NCI-H526 treated with DMSO at 0.1 percent for 48 hours (cell line): ENCODE measurements at regions not wholly inside any gene's neighbourhood (a gene's known extent, or its start where the extent isn't known, plus 50 kb on each side); places are given as distances from the start of the nearest gene placed in this dataset.
"Not testable (repeated sequence)": the region's sequence is repeated elsewhere in the genome, so short reads cannot be mapped to it uniquely, and the experiment has no call there.

Experiments used
- DNase-seq: peaks from one replicate; lab custom pipeline; 2025; lab: John Stamatoyannopoulos, UW

DNA sequence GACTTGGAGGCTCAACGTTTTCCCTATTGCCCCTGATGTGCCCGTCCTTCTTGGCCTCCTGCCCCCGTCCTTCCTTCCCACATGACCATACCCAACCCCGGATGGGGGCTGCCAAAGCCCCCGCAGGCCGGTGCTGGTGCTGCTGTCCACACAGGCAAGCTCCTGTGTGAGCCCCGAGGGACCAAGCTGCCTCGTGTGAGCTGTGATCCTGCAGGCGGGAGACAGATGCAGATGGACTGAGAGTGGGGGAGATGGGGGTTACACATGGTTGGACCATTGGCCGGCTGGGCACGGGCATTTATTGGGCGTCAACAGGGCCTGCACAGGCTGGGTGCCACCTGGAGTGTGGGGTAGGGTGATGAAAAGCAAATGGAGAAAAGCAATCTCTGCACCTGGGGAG lies 313.2 kb upstream of the B3GAT1 start:
- DNase-seq: no peak

DNA sequence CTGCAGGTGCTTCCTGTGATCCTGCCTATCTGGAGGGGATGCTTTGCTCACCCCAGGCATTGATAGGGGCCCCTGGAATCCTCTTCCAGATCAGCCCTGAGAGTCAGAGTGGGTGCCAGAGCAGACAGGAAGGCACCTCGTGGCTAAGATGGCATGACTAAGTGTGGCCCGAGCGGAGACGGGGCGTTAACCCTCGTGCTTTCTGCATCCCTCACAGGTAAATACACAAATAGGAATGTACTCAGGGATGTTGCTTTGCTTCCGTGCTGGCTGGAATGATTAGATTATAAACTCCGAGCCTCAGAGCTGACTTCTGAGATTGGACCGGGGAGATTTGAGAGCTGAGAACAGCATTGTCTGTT lies 312.7 kb upstream of the B3GAT1 start:
- DNase-seq: no peak

GRCh38 chr11:134724106-134724778 lies 312.2 kb upstream of the B3GAT1 start:
- DNase-seq: no peak

DNA sequence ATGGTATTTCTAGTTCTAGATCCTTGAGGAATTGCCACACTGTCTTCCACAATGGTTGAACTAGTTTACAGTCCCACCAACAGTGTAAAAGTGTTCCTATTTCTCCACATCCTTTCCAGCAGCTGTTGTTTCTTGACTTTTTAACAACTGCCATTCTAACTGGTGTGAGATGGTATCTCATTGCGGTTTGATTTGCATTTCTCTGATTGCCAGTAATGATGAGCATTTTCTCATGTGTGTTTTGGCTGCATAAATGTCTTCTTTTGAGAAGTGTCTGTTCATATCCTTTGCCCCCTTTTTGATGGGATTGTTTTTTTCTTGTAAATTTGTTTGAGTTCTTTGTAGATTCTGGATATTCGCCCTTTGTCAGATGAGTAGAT lies 308.6 kb upstream of the B3GAT1 start:
- peak; percentile 83 for DNase-seq

- not testable (repeated sequence) for DNase-seq
Measured at GRCh38 chr11:134719940-134720690, 308.1 kb upstream of the B3GAT1 start.

DNA sequence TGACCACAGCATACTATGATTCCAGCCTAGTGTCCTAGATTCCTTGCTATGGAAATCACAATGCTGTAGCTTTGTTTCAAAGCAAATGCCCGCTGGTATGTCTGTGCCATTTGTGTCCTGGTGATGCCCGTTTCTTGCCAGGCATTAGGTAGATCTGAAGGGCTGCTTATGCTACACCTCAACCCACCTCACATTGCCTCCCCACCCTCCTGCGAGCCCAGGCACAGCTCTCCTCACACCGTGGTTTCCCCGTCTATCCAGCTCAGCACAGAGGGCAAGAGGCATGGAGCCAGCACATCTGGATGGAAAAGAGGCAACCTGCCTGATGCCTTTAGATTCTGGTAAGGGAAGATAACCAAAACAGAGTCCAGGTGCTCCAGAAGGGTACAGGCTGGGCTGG lies 307.4 kb upstream of the B3GAT1 start:
- no peak for DNase-seq

DNA sequence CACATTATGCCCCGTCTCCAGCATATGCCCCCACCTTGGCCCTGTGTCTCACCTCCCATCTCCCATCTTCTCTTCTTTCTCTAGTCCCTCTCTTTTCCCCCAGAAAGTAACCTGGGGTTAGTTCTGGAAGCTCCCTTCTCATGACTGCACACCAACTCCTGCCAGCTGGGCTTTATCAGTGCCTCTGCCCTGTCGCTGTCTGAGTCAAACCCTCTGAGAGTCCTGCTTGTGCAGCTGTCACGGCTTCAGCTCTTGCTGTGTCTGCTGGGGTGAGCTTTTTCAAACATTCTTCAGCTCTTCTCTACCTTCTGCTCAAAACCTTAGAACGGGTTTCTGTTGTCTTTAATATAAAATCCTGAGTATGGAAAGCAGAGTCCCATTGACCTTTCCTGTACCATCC lies 304.5 kb upstream of the B3GAT1 start:
- no peak for DNase-seq

DNA sequence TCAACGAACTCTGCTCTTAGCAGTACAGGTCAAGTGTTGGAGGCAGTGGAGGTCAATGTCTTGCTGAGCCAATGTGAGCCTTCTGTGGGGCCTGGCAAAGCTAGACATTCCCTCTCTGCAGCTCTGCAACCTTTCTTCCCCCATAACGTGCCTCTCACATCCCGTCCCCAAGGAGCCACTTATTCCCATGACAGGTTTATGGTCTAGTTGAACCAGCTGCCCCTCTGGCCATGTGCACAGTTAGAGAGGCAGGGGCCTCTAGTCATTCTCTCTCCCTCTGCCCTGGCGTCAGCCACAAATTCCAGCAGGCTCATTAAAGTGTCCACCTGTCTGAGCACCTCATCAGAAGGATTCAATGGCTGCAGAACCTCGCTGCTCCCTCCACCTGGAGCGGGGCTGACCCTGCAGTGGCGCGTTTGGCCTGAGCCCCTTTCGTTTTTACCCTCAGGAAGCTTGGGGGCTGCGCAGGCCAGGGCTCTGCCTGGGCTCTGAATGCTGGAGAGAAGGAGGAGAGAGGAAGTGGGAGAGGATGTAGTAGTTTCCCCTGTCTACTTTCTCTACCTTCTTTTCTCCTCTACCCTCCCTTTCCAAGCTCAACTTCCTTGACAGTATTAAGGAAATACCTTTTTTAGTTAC lies 302.1 kb upstream of the B3GAT1 start:
- DNase-seq: peak; percentile 58

- DNase-seq: no peak
Measured at GRCh38 chr11:134712228-134713145, 300.4 kb upstream of the B3GAT1 start.

DNA sequence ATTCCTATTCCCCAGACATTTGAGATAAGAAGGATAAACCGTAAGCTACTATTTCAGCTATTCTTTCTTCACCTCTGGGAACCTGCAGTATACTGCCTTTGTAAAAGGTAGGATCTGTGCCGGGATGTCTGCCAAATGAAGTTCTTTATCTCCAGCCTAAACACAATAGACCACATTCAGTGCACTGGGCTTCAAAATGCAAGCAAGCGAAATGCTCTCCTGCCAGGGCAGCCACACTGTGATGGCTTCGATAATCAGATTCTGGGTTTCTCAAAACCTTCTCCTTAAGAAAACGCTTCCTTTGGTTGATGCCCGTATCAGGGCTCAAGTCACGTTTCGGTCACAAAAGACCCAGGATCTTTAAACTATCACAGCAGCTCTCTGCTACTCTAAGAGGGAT lies 299.5 kb upstream of the B3GAT1 start:
- no peak for DNase-seq

GRCh38 chr11:134710861-134711407 lies 298.9 kb upstream of the B3GAT1 start:
- no peak for DNase-seq

DNA sequence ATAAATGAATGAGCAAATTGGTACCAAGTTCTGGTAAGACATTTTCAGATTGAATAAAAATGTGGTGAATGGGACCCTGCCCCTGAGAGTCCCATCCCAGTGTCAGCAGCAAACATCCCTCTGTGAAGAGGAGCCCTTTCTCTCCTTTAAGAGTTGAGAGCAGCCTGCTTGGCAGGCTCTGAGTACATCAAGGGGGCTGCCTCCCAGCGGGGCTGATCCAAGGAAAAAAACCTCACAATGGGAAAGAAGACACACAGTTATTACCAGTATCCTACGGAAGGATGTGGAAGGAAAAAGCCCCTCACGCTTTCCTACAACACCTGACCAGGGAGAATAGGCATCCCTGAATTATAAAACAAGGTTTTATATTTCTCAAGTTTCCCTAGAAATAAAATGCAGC lies 293.8 kb upstream of the B3GAT1 start:
- DNase-seq: no peak

- no peak for DNase-seq
Measured at GRCh38 chr11:134702827-134703226, 290.8 kb upstream of the B3GAT1 start.

GRCh38 chr11:134701564-134702165 lies 289.6 kb upstream of the B3GAT1 start:
- no peak for DNase-seq

GRCh38 chr11:134700101-134700640 lies 288.1 kb upstream of the B3GAT1 start:
- DNase-seq: no peak

- DNase-seq: no peak
Measured at GRCh38 chr11:134696455-134696854, 284.4 kb upstream of the B3GAT1 start.

GRCh38 chr11:134691985-134692384 lies 279.9 kb upstream of the B3GAT1 start:
- DNase-seq: peak; percentile 68

- DNase-seq: no peak
Measured at GRCh38 chr11:134691295-134691873, 279.3 kb upstream of the B3GAT1 start.

DNA sequence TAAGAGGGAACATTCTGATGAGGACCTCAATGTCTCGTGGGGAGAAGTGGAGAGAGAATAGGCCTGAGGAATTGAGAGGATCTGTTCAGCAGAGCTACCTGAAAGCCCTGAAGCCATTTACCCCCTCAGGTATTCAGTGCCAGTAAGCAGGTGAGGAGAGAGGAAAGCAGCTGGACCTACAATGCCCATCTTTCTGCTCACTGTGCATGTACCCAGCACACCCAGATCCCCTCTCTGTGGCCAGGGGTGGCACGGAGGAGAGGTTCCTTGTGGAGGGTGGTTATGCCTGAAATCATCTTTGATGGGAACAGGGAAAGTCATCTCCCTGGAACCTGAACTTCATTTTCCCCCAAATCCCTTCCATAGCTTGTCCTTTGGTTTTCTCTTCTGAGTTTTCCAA lies 277.8 kb upstream of the B3GAT1 start:
- no peak for DNase-seq

- DNase-seq: no peak
Measured at GRCh38 chr11:134687548-134687947, 275.5 kb upstream of the B3GAT1 start.
